ENCODE measurements at regions not wholly inside any gene's neighbourhood (a gene's known extent, or its start where the extent isn't known, plus 50 kb on each side); places are given as distances from the start of the nearest gene placed in this dataset.

- Histone ChIP-seq H3K4me3 (ENCODE audit: low read length in 3 of 3) (no peak overlapping the region), H3K27me3 (ENCODE audit: control insufficient read depth in 3 of 3, insufficient read depth in 3 of 3, low read length in 3 of 3) (peaks cover 0 to 7% (median 0%) of the 10 kb centered on the region in 3 donors), H3K36me3 (ENCODE audit: control insufficient read depth in 3 of 3, insufficient read depth in 3 of 3, low read length in 3 of 3) (no peaks in the 10 kb centered on the region)
Observed at GRCh38 chr10:121309164-121309563, 289.1 kb downstream of the FGFR2 start.

DNA sequence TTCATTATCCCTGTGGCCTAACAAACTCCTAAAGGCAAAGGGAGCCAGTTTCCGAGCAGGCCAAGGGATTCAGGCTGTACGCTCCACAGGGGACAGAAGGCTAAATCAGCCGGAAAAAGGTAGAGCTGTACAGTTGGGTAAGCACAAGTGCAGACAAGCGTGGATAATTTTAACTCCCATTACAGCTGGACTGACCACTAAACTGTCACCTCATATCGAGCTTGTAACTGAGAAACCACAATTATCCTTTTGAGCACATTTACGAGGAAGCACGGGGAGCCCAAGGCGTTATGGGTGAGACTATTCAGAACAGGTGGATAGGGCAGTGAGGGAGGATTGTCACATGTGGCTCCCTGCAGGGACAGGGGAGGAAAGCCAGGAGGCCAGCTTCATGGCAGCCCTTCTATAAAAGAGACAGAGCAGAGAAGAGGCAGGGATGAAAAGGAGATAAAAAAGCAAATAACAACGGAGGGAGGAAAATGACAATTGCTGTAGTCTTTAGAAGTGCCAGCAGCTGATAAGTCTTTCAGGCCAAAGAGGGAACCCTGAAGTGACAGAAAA, 288.0 kb downstream of the FGFR2 start:
- Histone ChIP-seq H3K4me3 (ENCODE audit: low read length in 3 of 3) (no peak overlapping the region), H3K9ac (ENCODE audit: low read depth in 1 of 3, low read length in 3 of 3) (no peak overlapping the region), H3K27ac (ENCODE audit: low read depth, low read length) (no peak overlapping the region), H3K36me3 (ENCODE audit: control insufficient read depth in 3 of 3, insufficient read depth in 3 of 3, low read length in 3 of 3) (no peaks in the 10 kb centered on the region), H3K4me1 (ENCODE audit: control insufficient read depth in 3 of 3, insufficient read depth in 3 of 3, low read length in 3 of 3) (no peaks in the 10 kb centered on the region), H3K27me3 (ENCODE audit: control insufficient read depth in 3 of 3, insufficient read depth in 3 of 3, low read length in 3 of 3) (peaks cover 0 to 7% (median 0%) of the 10 kb centered on the region in 3 donors), H3K9me3 (ENCODE audit: control insufficient read depth in 3 of 3, low read length in 3 of 3) (no peaks in the 10 kb centered on the region)

More at GRCh38 chr10:121309164-121309563, 289.1 kb downstream of the FGFR2 start:
- Histone ChIP-seq H3K4me1 (ENCODE audit: control insufficient read depth in 3 of 3, insufficient read depth in 3 of 3, low read length in 3 of 3) (no peaks in the 10 kb centered on the region), H3K9ac (ENCODE audit: low read depth in 1 of 3, low read length in 3 of 3) (no peak overlapping the region), H3K27ac (ENCODE audit: low read depth, low read length) (no peak overlapping the region), H3K9me3 (ENCODE audit: control insufficient read depth in 3 of 3, low read length in 3 of 3) (no peaks in the 10 kb centered on the region)

DNA sequence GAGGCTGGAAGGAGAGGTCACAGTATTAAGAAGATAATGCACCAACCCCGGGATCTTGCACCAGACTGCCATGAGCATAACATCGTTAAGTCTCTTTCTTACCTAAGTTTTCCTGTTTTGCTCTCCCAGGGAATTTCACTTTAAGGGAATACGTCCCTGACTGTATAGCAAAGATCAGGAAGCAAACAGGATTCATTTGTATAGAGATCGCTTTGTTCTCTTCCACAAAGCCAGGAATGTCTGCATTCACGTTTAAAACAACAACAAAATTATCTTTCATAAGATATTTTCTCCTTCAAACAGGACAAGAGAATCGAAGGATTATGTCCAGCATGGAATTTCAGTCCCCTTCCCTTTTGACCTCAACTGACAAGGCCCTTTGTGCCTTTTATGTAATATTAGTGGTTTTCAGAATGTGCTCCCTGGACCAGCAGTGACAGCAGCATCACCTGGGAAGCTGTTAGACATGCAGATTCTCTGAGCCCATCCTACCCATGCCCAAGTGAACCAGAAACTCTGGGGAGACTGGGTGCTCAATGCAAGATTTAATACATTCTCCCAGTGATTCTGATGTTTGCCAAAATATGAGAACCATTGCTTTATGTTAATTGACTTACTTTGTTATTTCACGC, 286.3 kb downstream of the FGFR2 start:
- Histone ChIP-seq H3K27me3 (ENCODE audit: control insufficient read depth in 3 of 3, insufficient read depth in 3 of 3, low read length in 3 of 3) (peaks cover 0 to 7% (median 0%) of the 10 kb centered on the region in 3 donors), H3K27ac (ENCODE audit: low read depth, low read length) (no peak overlapping the region), H3K36me3 (ENCODE audit: control insufficient read depth in 3 of 3, insufficient read depth in 3 of 3, low read length in 3 of 3) (no peaks in the 10 kb centered on the region), H3K9ac (ENCODE audit: low read depth in 1 of 3, low read length in 3 of 3) (no peak overlapping the region), H3K4me3 (ENCODE audit: low read length in 3 of 3) (no peak overlapping the region), H3K4me1 (ENCODE audit: control insufficient read depth in 3 of 3, insufficient read depth in 3 of 3, low read length in 3 of 3) (no peaks in the 10 kb centered on the region), H3K9me3 (ENCODE audit: control insufficient read depth in 3 of 3, low read length in 3 of 3) (no peaks in the 10 kb centered on the region)

DNA sequence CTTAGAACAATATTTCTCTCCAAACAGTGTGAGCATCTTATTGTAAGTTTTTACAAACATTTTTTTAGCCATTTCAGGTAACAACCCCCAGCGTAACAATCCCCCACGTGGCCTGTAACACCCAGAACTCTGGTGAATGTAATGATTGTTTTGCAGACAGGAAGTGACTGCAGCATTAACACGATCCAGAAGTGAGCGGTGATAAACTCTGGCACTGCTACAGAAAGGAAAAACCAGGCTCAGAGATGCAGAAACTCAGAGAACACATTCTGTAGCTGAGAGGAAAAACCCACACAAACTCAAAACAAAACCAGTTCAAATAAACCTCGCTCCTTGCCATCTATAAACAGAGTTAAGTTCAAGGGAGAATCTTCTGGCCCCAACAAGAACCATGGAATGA, 285.7 kb downstream of the FGFR2 start:
- no peak overlapping the region for H3K27ac ChIP-seq (ENCODE audit: low read depth, low read length)
- no peaks in the 10 kb centered on the region for H3K36me3 ChIP-seq (ENCODE audit: control insufficient read depth in 3 of 3, insufficient read depth in 3 of 3, low read length in 3 of 3)
- H3K27me3 ChIP-seq (ENCODE audit: control insufficient read depth in 3 of 3, insufficient read depth in 3 of 3, low read length in 3 of 3) = peaks cover 0 to 7% (median 0%) of the 10 kb centered on the region in 3 donors
- H3K4me1 ChIP-seq (ENCODE audit: control insufficient read depth in 3 of 3, insufficient read depth in 3 of 3, low read length in 3 of 3) = no peaks in the 10 kb centered on the region
- no peaks in the 10 kb centered on the region for H3K9me3 ChIP-seq (ENCODE audit: control insufficient read depth in 3 of 3, low read length in 3 of 3)
- H3K9ac ChIP-seq (ENCODE audit: low read depth in 1 of 3, low read length in 3 of 3) = no peak overlapping the region
- no peak overlapping the region for H3K4me3 ChIP-seq (ENCODE audit: low read length in 3 of 3)

GRCh38 chr10:121313119-121313875, 284.9 kb downstream of the FGFR2 start:
- Histone ChIP-seq H3K4me1 (ENCODE audit: control insufficient read depth in 3 of 3, insufficient read depth in 3 of 3, low read length in 3 of 3) (no peaks in the 10 kb centered on the region), H3K4me3 (ENCODE audit: low read length in 3 of 3) (no peak overlapping the region), H3K27ac (ENCODE audit: low read depth, low read length) (no peak overlapping the region)

DNA sequence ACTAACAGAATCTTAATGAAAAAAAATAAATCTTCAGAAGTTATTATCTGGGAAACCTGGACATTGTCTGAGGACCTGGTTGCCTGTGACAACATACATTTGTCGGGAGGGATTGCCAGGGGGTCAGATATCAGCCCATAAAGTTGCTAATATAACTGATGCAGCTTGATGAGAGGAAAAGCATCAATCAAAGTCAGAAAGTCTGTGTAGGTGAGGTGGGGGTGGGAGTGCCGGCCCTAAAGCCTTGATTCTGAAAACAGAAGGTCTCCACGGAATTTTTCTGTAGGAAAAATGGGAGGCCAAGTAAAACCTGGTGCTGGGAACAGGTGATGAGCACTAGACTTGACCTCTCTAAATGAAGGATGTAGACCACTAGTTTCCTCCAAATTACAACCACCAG, 281.8 kb downstream of the FGFR2 start:
- Histone ChIP-seq H3K36me3 (ENCODE audit: control insufficient read depth in 3 of 3, insufficient read depth in 3 of 3, low read length in 3 of 3) (no peaks in the 10 kb centered on the region), H3K9me3 (ENCODE audit: control insufficient read depth in 3 of 3, low read length in 3 of 3) (no peaks in the 10 kb centered on the region), H3K4me1 (ENCODE audit: control insufficient read depth in 3 of 3, insufficient read depth in 3 of 3, low read length in 3 of 3) (no peaks in the 10 kb centered on the region), H3K27ac (ENCODE audit: low read depth, low read length) (no peak overlapping the region), H3K27me3 (ENCODE audit: control insufficient read depth in 3 of 3, insufficient read depth in 3 of 3, low read length in 3 of 3) (peaks cover 0 to 3% (median 0%) of the 10 kb centered on the region in 3 donors), H3K9ac (ENCODE audit: low read depth in 1 of 3, low read length in 3 of 3) (no peak overlapping the region), H3K4me3 (ENCODE audit: low read length in 3 of 3) (no peak overlapping the region)

More at GRCh38 chr10:121313119-121313875, 284.9 kb downstream of the FGFR2 start:
- no peaks in the 10 kb centered on the region for H3K9me3 ChIP-seq (ENCODE audit: control insufficient read depth in 3 of 3, low read length in 3 of 3)
- peaks cover 0 to 7% (median 0%) of the 10 kb centered on the region in 3 donors for H3K27me3 ChIP-seq (ENCODE audit: control insufficient read depth in 3 of 3, insufficient read depth in 3 of 3, low read length in 3 of 3)
- H3K36me3 ChIP-seq (ENCODE audit: control insufficient read depth in 3 of 3, insufficient read depth in 3 of 3, low read length in 3 of 3) = no peaks in the 10 kb centered on the region
- H3K9ac ChIP-seq (ENCODE audit: low read depth in 1 of 3, low read length in 3 of 3) = no peak overlapping the region

DNA sequence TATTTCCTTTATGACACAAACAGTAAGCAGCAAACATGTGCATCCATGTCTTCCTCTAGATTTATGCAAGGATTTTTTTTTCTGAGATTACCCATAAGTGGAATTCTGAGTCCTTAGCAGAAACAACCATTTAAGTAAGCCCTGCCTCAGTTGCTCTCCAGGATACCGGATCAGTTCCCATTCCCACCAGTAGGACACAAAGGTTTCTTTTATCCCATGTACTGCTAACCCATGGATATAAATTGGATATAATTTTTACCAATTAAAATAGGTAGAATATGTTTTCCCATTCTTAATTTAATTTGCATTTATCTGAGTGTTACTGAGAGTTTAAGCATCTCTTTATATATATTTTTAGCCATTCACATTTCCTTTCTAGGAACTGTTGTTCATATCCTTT, 280.9 kb downstream of the FGFR2 start:
- Histone ChIP-seq H3K4me1 (ENCODE audit: control insufficient read depth in 3 of 3, insufficient read depth in 3 of 3, low read length in 3 of 3) (no peaks in the 10 kb centered on the region), H3K4me3 (ENCODE audit: low read length in 3 of 3) (no peak overlapping the region), H3K36me3 (ENCODE audit: control insufficient read depth in 3 of 3, insufficient read depth in 3 of 3, low read length in 3 of 3) (no peaks in the 10 kb centered on the region), H3K9ac (ENCODE audit: low read depth in 1 of 3, low read length in 3 of 3) (no peak overlapping the region), H3K27me3 (ENCODE audit: control insufficient read depth in 3 of 3, insufficient read depth in 3 of 3, low read length in 3 of 3) (peaks cover 0 to 4% (median 0%) of the 10 kb centered on the region in 3 donors), H3K27ac (ENCODE audit: low read depth, low read length) (no peak overlapping the region), H3K9me3 (ENCODE audit: control insufficient read depth in 3 of 3, low read length in 3 of 3) (no peaks in the 10 kb centered on the region)

DNA sequence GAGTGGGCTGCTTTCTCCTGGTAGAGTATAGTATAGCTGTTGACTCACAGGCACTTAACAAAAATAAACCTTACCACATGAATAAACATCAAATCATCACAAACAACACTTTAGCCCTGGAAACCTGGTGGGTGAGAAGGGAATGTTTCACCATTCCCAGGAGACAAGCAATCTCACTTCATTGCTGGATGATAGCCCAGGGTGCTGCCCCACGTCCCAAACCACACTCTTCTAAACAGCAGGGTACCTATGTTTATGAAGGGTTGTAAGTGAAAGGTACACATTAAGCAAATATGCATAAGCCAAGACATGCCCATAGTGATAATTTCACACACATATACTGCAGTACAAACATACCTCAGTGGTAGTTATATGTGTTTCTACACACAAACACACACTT, 276.2 kb downstream of the FGFR2 start:
- Histone ChIP-seq H3K9me3 (ENCODE audit: control insufficient read depth in 3 of 3, low read length in 3 of 3) (peaks cover 0 to 2% (median 0%) of the 10 kb centered on the region in 3 donors), H3K4me3 (ENCODE audit: low read length in 3 of 3) (no peak overlapping the region), H3K36me3 (ENCODE audit: control insufficient read depth in 3 of 3, insufficient read depth in 3 of 3, low read length in 3 of 3) (no peaks in the 10 kb centered on the region), H3K27ac (ENCODE audit: low read depth, low read length) (no peak overlapping the region), H3K4me1 (ENCODE audit: control insufficient read depth in 3 of 3, insufficient read depth in 3 of 3, low read length in 3 of 3) (no peaks in the 10 kb centered on the region), H3K27me3 (ENCODE audit: control insufficient read depth in 3 of 3, insufficient read depth in 3 of 3, low read length in 3 of 3) (peaks cover 0 to 7% (median 0%) of the 10 kb centered on the region in 3 donors), H3K9ac (ENCODE audit: low read depth in 1 of 3, low read length in 3 of 3) (no peak overlapping the region)

- Histone ChIP-seq H3K27ac (ENCODE audit: low read depth, low read length) (no peak overlapping the region), H3K4me1 (ENCODE audit: control insufficient read depth in 3 of 3, insufficient read depth in 3 of 3, low read length in 3 of 3) (no peaks in the 10 kb centered on the region), H3K9me3 (ENCODE audit: control insufficient read depth in 3 of 3, low read length in 3 of 3) (peaks cover 0 to 2% (median 0%) of the 10 kb centered on the region in 3 donors), H3K4me3 (ENCODE audit: low read length in 3 of 3) (no peak overlapping the region), H3K36me3 (ENCODE audit: control insufficient read depth in 3 of 3, insufficient read depth in 3 of 3, low read length in 3 of 3) (no peaks in the 10 kb centered on the region), H3K27me3 (ENCODE audit: control insufficient read depth in 3 of 3, insufficient read depth in 3 of 3, low read length in 3 of 3) (peaks cover 0 to 7% (median 0%) of the 10 kb centered on the region in 3 donors), H3K9ac (ENCODE audit: low read depth in 1 of 3, low read length in 3 of 3) (no peak overlapping the region)
Observed at GRCh38 chr10:121322776-121323175, 275.5 kb downstream of the FGFR2 start.

GRCh38 chr10:121323443-121323842, 274.8 kb downstream of the FGFR2 start:
- Histone ChIP-seq H3K27me3 (ENCODE audit: control insufficient read depth in 3 of 3, insufficient read depth in 3 of 3, low read length in 3 of 3) (peaks cover 0 to 7% (median 0%) of the 10 kb centered on the region in 3 donors), H3K9ac (ENCODE audit: low read depth in 1 of 3, low read length in 3 of 3) (no peak overlapping the region), H3K9me3 (ENCODE audit: control insufficient read depth in 3 of 3, low read length in 3 of 3) (peaks cover 0 to 2% (median 0%) of the 10 kb centered on the region in 3 donors), H3K4me3 (ENCODE audit: low read length in 3 of 3) (no peak overlapping the region), H3K4me1 (ENCODE audit: control insufficient read depth in 3 of 3, insufficient read depth in 3 of 3, low read length in 3 of 3) (no peaks in the 10 kb centered on the region), H3K36me3 (ENCODE audit: control insufficient read depth in 3 of 3, insufficient read depth in 3 of 3, low read length in 3 of 3) (no peaks in the 10 kb centered on the region), H3K27ac (ENCODE audit: low read depth, low read length) (no peak overlapping the region)

All from skeletal muscle tissue (tissue), 3 donors.